GM04504 (cell line): ENCODE measurements at regions not wholly inside any gene's neighbourhood (a gene's known extent, or its start where the extent isn't known, plus 50 kb on each side); places are given as distances from the start of the nearest gene placed in this dataset.

Experiments used
- DNase-seq: peaks from one replicate; pipeline ENCODE4 v3.0.0-alpha.2; 2012; ENCODE audit warnings: low read depth

GRCh38 chr13:74084375-74084935, 49.7 kb downstream of the KLF12 start:
- DNase-seq: no peak

GRCh38 chr13:74082741-74083160, 51.5 kb downstream of the KLF12 start:
- no peak for DNase-seq

GRCh38 chr13:74080762-74081161, 53.4 kb downstream of the KLF12 start:
- DNase-seq: no peak

- no peak for DNase-seq
Observed at GRCh38 chr13:74077792-74078191, 56.4 kb downstream of the KLF12 start.

- no peak for DNase-seq
Observed at GRCh38 chr13:74077375-74077774, 56.8 kb downstream of the KLF12 start.

GRCh38 chr13:74074723-74075122, 59.5 kb downstream of the KLF12 start:
- DNase-seq: no peak

GRCh38 chr13:74073274-74073673, 60.9 kb downstream of the KLF12 start:
- DNase-seq: no peak

- DNase-seq: no peak
Observed at GRCh38 chr13:74070513-74070912, 63.7 kb downstream of the KLF12 start.

GRCh38 chr13:74070065-74070464, 64.1 kb downstream of the KLF12 start:
- no peak for DNase-seq

- no peak for DNase-seq
Observed at GRCh38 chr13:74068471-74068870, 65.7 kb downstream of the KLF12 start.

GRCh38 chr13:74067818-74068217, 66.4 kb downstream of the KLF12 start:
- no peak for DNase-seq

GRCh38 chr13:74066937-74067336, 67.3 kb downstream of the KLF12 start:
- no peak for DNase-seq

GRCh38 chr13:74064805-74065312, 69.3 kb downstream of the KLF12 start:
- no peak for DNase-seq

GRCh38 chr13:74063533-74064100, 70.6 kb downstream of the KLF12 start:
- no peak for DNase-seq

- DNase-seq: no peak
Observed at GRCh38 chr13:74062933-74063332, 71.3 kb downstream of the KLF12 start.

- peak; percentile 41 for DNase-seq
Observed at GRCh38 chr13:74061926-74062595, 72.1 kb downstream of the KLF12 start.

GRCh38 chr13:74056801-74057542, 77.2 kb downstream of the KLF12 start:
- no peak for DNase-seq

- no peak for DNase-seq
Observed at GRCh38 chr13:74052402-74052928, 81.7 kb downstream of the KLF12 start.

- no peak for DNase-seq
Observed at GRCh38 chr13:74048756-74049155, 85.4 kb downstream of the KLF12 start.

- no peak for DNase-seq
Observed at GRCh38 chr13:74047931-74048600, 86.1 kb downstream of the KLF12 start.

GRCh38 chr13:74046431-74046830, 87.8 kb downstream of the KLF12 start:
- no peak for DNase-seq

- DNase-seq: no peak
Observed at GRCh38 chr13:74045583-74045982, 88.6 kb downstream of the KLF12 start.
